HG03139 (cell line): ENCODE measurements at regions not wholly inside any gene's neighbourhood (a gene's known extent, or its start where the extent isn't known, plus 50 kb on each side); places are given as distances from the start of the nearest gene placed in this dataset.

ENCODE experiments used
- ATAC-seq: cut with Tn5 transposase; IDR thresholded peaks from one replicate; pipeline ENCODE4 v1.9.1; 2021; ENCODE audit not compliant: unreplicated experiment

DNA sequence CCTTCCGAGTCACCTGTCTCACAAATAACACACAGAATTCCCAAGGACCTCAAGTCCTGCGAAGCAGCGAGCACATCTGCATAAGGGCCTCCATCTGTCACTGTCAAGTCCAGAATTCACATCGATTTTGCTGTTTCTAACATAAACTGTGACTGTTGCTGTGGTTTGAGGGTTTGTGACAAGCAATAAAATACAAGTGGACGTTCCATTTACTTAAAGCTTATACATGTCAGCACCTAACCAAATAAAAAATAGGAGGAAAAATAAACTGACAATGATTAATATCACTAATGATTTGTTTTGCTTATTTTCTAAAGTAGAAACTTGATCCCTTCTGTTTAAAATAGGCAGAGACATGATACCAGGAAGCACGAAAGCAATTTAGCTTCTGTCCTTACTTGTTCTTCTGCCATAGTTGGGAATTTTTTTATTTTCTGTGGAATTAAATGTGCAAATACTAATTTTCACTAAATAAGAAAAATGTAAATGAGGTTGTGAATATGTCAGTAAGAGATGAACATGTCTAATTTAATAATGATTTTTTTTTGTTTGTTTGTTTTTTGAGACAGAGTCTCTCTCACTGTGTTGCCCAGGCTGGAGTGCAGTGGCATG is 279.1 kb downstream of the FGF9 start:
- no peak for ATAC-seq

DNA sequence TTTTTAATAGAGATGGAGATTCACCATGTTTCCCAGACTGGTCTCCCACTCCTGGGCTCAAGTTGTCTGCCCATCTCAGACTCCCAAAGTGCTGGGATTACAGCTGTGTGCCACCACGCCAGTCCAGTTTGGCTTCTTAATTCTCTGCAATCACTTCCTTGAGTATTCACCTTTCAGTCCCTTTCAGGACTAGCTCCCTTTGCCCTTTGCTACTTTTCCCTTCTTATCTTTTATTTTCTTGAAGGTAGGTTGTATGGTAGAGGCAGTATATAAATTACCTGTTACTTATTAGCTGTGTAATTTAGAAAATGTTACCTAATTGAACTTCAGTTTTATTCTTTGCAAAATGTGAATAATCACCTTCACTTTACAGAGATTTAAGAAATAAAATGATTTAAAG is 285.8 kb downstream of the FGF9 start:
- ATAC-seq: no peak

DNA sequence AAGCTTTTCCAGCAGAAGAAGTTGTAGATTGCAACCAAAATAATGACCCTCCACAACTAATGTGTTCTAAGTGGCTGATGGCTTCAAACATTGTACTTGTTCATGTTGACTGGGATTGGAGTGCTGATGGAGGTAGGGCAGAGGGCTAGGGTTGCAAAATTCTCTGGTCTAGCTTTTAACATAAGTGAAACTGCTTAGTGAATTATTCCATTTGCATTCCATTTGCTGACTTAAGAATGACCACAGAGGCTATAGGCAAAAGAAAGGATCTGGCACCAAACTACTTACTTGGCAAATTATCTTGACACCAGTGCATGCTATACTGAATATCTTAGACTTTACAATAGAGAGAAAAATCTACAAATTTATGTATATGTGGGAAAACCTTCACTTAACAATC is 287.0 kb downstream of the FGF9 start:
- ATAC-seq: no peak

DNA sequence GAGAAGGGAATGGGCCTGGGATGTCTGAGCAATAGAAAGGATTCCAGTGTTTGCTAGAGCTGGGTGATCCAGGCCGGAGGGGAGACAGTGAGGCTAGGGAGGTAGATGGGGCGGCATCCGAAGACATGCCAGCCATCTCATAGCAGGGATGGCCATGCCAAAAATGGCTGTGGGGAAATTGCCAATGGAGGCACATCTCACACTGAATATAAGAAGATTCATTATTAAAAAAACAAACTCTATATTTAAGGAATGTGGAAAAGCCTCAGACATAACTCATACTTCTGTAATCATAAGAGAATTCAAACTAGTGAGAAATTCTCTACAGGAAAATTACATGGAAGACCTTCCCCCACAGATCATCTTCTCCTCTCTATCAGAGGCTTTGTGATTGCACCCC is 289.2 kb downstream of the FGF9 start:
- ATAC-seq: no peak

DNA sequence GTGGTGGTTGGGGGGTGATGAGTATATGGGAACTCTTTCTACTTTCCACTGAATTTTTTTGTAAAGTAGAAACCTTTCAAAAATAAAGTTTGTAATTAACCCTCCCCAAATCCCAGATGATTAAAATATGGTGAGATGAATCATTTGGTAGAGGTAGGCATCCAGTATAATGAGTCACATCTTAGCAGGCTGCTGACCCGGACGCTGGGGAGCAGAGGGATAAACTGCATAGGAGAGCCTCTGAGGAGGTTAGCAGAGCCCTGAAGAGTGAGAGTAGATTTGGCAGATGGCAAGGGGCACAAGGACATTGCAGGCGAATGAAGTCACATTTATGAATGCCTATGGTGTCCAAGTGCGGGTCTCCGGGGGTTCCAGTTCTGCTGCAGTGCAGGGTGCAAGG is 293.8 kb downstream of the FGF9 start:
- no peak for ATAC-seq

DNA sequence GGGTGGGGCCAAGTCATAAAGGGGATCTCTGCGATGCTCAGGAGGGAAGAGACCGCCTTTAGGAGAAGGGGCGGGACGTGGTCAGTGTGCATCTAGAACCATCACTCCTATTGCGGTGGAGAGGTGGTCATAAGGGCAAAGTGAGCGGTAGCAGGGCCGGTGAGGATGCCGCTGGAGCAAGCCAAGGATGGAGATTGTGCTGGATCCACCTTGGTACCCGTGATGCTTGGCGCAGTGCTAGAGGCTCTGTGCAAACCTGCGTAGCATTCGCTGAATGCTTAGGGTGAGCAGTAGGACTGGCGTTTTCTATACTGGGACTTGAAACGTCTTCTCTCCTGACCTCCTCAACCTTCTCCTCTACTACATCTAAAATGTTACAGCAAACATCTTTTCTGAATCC is 294.2 kb downstream of the FGF9 start:
- ATAC-seq: no peak

DNA sequence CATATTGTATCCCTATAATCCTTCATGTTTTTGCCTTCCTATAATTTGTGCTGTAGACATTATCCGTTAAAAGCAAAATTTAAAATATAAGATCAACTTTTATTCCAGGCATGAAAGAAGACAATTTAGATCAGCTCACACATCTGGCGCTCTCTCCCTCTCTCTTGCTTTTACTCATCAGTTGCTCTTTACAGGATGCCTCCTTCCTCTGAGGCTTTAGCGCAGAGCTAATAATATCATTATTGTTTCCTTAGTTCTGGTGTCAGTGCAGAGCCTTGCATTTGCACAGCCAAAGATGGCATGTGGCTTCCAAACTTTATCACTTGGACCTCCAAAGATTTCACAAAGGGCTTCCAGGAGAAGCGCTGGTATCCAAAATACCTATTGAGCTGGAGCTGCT is 295.1 kb downstream of the FGF9 start:
- no peak for ATAC-seq

DNA sequence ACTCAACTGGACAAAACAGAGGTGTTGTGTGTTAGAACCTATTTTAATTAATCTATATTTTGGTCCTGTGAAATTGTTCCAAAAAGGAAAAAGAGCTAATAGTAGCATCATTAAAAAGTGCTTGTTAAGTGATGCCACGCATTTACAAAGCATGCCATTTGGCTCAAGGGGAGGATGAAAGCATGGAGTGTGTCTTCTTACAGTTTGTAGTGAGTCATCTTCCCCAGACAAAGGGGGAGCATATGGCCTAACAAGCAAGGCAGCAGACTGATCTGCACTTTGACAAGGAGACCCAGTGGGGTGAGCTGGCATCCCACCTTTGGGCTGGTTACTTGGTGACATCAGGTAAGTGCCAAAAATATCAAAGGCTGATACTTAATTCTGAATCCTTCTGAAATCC is 297.0 kb downstream of the FGF9 start:
- ATAC-seq: no peak

DNA sequence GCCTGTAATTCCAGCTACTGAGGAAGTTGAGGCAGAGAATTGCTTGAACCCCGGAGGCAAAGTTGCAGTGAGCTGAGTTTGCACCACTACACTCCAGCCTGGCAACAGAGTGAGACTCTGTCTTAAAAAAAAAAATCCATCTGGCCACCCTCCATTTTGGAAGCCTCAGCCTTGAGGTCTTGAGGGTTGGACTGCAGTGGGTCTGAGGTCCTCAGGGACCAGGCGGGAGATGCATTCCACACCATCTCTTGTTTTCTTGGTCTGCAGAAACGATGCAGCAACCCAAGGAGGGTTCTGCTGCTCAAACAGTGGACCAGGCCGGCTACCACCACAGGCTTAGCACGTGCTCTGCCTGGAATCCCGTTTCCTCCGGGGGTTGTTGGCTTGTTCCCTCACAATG is 299.3 kb downstream of the FGF9 start:
- ATAC-seq: no peak

DNA sequence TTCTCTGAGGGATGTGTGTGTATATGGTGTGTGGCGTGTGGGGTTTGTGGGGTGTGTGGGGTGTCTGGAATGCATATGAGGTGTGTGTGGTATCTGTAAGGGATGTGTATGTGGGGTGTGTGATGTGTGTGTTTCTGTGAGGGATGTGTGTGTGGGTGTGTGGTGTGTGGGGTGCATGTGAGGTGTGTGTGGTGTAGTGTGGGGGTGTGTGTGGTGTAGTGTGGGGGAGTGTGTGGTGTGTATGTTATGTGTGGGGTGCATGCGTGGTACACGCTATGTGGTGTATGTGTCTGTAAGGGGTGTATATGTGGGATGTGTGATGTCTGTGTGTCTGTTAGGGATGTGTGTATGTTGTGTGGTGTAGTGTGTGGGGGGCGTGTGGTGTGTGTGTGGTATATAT is 300.0 kb downstream of the FGF9 start:
- no peak for ATAC-seq

DNA sequence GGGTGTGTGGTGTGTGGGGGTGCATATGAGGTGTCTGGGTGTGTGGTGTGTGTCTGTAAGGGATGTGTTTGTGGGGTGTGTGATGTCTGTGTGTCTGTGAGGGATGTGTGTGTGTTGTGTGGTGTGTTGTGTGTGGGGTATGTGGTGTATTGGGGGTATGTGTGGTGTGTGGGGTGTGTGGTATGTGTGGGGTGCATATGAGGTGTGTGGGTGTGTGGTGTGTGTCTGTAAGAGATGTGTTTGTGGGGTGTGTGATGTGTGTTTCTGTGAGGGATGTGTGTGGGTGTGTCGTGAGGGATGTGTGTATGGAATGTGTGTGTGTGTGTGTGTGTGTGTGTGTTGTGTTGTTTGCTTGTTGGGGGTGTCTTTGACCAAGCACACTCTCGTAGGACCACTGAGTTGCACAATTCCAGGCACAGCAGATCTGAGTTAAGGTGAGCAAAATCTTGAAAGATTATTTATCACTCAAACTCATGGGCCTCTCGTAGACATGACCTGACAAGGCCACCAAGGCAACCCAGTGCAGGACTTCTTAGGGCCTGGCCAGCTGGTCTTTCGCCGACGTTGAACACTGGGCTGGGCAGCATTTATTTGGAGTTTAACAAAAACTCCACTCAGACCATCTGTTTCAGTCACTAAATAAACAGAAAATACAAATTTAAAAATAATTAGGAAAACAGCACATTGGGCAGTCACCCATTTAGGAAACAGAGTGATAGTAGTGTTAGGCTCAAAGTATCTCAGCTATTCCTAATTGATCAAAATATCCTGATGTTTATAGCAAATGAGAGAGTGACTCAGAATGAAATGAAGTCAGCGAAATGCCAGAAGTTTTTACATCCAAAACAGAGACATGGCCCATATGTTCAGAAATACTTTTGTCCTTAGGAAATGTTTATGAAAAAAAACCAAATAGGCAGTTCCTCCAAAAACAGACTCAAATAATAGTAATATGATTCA is 301.1 kb downstream of the FGF9 start:
- no peak for ATAC-seq

DNA sequence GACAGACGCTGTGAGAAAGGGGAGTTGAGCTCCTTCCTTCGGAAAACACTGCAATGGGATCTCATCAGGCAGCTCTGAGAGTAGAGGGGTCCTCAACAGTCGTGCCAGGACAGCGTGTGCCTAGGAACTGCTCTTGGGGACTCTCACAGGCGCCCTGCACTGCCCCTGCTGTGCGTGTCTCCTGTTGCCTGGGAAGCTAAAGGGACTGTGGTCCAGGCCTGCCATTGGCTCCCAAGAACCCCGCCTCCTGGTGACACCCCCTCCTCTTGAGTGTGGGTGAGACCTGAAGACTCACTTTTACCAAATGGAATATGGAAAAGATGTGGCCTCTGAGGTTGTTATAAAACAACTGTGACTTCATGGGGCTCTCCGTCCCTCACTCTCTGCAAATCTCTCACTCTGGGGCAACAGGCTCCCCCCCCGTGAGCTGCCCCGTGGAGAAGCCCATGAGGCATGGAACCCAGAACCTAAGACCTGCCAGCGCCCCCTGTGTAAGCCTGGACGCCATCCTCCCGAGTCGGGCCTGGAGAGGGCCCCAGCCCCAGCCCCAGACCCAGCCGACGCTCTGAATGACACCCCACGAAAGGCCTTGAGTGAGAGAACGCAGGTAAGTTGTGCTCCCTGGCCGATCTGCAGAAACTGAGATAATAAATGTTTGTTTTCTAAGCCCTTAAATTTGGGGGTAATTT is 302.7 kb downstream of the FGF9 start:
- ATAC-seq: no peak

DNA sequence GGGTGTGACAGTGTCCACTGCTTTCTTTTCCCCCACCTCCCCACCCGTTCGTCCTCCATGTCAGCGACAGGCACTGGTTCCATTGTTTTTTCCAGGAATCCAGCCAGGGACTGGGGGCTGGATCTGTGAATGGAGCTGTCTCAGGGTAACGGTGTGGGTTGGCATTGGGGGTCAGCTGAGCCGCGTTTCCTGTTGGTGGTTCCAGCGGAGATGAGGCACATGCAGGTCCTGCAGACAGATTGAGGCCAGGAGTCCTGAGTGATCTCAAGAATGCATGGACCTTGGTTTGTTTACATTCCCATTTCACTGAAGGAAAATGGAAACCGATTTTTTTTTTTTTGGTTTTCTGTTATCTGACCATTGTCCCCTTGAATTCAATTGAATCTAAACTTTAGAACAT is 303.9 kb downstream of the FGF9 start:
- no peak for ATAC-seq

DNA sequence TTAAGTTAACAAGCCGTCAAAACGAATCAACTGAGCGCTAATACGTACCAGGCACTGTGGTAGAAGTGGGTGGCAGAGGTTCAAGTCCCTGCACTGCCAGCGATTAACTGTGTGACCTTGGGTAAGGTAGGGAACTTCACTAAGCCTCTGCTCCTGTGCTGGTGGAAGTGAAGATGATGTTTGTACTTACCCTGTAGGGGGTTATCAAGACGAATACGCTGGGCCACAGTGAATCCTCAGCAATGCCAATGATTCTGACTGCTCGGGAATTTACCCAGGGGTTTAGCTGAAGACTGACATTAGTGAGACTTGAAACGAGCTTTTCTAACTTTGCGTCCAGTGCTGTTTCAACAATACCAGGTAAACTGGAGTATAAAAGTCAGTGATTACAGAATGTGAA is 305.3 kb downstream of the FGF9 start:
- ATAC-seq: no peak

DNA sequence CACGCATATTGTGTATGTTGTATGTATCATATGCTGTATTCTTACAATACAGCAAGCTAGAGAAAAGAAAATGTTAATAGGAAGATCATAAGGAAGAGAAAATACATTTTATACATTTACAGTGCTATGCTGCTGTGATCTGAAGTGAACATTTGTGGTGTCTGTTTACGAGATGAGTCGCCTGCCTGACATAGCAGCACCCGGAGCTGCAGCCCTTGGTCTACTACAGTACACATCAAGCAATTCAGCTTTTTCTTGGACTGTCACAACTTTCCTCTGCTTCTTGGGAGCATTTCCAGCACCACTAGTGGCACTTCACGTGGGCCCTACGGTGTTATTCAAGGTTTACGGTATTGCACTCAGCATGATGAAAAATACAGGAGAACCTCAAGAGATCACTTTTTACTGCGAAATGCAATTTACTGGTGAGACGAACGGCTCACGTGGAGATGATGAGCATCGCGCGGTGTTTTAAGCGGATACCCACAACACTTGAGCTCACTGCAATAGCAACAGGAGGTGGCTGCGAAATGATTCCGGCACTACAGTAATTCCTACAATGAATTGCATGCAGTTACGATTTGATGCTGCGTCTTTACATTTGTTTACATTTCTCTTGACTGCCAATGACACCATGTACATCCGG is 308.4 kb downstream of the FGF9 start:
- ATAC-seq: no peak

DNA sequence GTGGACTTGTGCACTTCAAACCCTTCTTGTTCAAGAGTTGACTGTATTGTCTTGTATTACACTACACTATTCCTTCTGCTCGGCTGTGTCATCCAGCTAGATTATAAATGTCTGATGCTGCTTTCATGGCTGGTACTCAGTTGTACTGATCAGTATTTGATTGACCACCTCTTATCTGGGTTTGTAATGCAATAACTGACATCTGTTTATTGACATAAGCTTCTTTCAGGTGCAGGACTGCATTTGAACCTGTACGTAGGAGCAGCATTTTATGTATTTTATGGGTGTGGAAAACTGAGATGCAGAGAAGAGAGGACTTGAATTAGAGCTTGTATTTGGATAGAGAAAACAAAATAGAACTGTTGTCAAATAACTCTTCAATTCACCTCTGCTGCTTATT is 309.2 kb downstream of the FGF9 start:
- ATAC-seq: no peak

DNA sequence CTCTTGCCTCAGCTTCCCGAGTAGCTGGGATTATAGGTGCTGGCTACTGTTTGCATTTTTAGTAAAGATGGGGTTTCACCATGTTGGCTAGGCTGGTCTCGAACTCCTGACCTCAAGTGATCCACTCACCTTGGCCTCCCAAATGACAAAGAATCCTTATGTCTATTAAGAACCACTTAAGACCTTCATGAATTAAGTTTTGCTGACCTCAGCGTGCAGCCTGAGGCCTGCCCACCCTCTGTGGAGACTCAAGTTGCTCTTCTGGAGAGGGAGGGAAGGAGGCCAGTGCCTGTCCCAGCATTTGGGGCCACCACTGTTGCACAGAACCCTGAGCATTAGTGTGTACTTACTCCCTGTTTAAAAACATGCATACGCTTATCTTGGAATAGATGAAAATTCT is 313.3 kb downstream of the FGF9 start:
- ATAC-seq: no peak

DNA sequence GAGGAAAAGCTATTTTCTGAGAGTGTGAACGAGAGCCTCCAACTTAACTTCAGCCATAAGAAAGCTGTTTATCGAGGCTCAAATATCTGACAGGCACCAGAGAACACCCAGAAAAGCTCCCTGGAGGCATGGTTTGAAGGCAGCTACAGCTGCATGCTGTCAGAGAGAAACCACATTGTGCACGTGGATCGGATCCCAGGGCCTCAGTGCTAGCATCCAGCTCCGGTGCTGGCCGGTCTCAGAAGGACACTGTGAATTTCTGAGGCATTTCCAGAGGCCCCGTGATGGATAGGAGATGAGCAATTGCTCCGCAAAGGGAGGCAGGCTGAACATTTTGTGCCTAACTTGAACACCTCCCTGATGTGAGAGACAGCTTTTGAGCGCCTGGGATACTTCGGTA is 315.7 kb downstream of the FGF9 start:
- no peak for ATAC-seq

DNA sequence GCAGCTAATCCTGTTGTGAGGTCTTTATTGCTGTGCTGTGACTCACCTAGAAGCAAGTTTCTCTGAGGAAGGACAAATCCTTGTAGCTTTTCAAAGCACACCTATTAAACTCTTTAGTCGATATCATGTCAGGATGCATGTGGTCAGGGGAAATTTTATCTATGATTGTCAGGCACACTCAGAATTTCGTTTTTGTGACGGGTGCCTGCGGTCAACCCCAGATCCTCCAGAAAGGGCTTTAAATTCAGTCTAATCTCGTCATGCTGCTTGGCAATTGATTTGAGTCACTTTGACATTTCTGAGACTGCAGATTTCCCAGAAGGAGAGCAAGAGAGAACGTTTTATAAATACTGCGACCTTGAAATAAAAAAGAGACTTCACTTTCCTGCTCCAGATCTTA is 316.9 kb downstream of the FGF9 start:
- no peak for ATAC-seq

DNA sequence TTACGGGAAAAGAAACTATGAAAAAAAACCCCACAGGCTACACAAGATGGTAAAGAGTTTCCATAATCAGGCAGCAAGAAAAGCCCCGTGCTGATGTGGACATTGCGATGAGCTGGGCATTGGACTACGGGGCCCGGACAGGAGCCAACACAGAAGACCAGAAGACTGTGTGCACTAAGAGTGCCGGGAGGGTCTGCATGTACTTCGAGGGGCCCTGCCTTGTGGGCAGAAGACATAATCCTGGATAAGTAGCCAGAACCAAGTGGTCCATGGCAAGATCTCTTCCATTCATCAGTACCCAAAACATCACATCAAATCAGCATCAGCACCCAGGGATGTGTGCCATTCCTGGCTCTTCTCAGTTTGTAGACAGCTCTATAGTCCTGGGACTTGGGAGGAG is 317.8 kb downstream of the FGF9 start:
- no peak for ATAC-seq

DNA sequence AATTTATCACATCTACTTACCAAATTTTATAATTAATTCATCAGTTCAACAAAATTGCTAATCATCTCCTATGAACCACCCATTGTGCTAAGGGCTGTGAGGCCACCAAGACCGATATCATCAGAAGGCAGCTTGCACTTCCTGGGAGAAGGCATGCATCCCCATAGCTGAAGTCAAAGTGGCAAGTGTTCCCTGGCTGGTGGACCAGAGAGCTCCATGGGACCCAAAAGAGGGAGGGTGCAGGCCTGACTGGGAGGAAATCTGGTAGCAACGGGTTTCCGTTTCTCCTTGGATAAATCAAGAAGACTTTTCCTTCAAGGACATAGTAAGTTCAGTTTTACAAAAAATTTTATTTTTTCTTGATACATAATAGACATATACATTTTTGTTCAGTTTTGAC is 325.2 kb downstream of the FGF9 start:
- no peak for ATAC-seq

DNA sequence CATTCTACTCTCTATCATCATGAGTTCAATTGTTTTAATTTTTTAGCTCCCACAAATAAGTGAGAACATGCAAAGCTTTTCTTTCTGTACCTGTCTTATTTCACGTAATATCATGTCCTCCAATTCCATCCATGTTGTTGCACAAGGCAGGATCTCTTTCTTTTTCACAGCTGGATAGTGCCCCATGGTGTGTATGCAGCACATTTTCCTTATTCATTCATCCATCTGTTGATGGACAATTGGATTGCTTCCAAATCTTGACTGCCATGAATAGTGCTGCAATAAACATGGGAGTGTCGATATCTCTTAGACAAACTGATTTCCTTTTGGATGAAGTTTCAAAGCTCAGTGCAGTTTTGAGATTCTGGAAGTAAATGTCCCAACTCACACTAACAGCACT is 326.9 kb downstream of the FGF9 start:
- no peak for ATAC-seq
